NCI-H2107 treated with DMSO at 0.1 percent for 48 hours (cell line): ENCODE measurements at regions not wholly inside any gene's neighbourhood (a gene's known extent, or its start where the extent isn't known, plus 50 kb on each side); places are given as distances from the start of the nearest gene placed in this dataset.
"Not testable (repeated sequence)": the region's sequence is repeated elsewhere in the genome, so short reads cannot be mapped to it uniquely, and the experiment has no call there.

ENCODE experiments used
- DNase-seq: peaks from one replicate; lab custom pipeline; 2025; ENCODE audit not compliant: unreplicated experiment; lab: John Stamatoyannopoulos, UW

- no peak for DNase-seq
Observed at GRCh38 chr13:75180805-75181455, 301.0 kb downstream of the TBC1D4 start.

- DNase-seq, result no peak
Observed at GRCh38 chr13:75178436-75178835, 303.5 kb downstream of the TBC1D4 start.

GRCh38 chr13:75175575-75175974 lies 306.4 kb downstream of the TBC1D4 start:
- DNase-seq, result no peak

GRCh38 chr13:75175097-75175496 lies 306.9 kb downstream of the TBC1D4 start:
- DNase-seq, result not testable (repeated sequence)

GRCh38 chr13:75174481-75174880 lies 307.5 kb downstream of the TBC1D4 start:
- no peak for DNase-seq

- no peak for DNase-seq
Observed at GRCh38 chr13:75173457-75174356, 308.3 kb downstream of the TBC1D4 start.

- DNase-seq, result no peak
Observed at GRCh38 chr13:75170311-75170710, 311.7 kb downstream of the TBC1D4 start.

GRCh38 chr13:75165543-75166230 lies 316.3 kb downstream of the TBC1D4 start:
- DNase-seq, result no peak

- DNase-seq, result no peak
Observed at GRCh38 chr13:75161804-75162203, 320.2 kb downstream of the TBC1D4 start.

- no peak for DNase-seq
Observed at GRCh38 chr13:75160984-75161383, 321.0 kb downstream of the TBC1D4 start.

- DNase-seq, result no peak
Observed at GRCh38 chr13:75154331-75154730, 327.6 kb downstream of the TBC1D4 start.

- DNase-seq, result no peak
Observed at GRCh38 chr13:75153834-75154233, 328.1 kb downstream of the TBC1D4 start.

- DNase-seq, result no peak
Observed at GRCh38 chr13:75153386-75153785, 328.6 kb downstream of the TBC1D4 start.

- DNase-seq, result no peak
Observed at GRCh38 chr13:75151081-75151643, 330.8 kb downstream of the TBC1D4 start.

GRCh38 chr13:75149776-75150175 lies 332.2 kb downstream of the TBC1D4 start:
- DNase-seq, result no peak

- DNase-seq, result no peak
Observed at GRCh38 chr13:75147946-75148345, 334.0 kb downstream of the TBC1D4 start.

- DNase-seq, result no peak
Observed at GRCh38 chr13:75146436-75146835, 335.5 kb downstream of the TBC1D4 start.

- DNase-seq, result no peak
Observed at GRCh38 chr13:75145927-75146326, 336.0 kb downstream of the TBC1D4 start.

GRCh38 chr13:75139291-75139690 lies 342.7 kb downstream of the TBC1D4 start:
- no peak for DNase-seq

- no peak for DNase-seq
Observed at GRCh38 chr13:75137911-75138571, 343.9 kb downstream of the TBC1D4 start.

GRCh38 chr13:75136151-75136550 lies 345.8 kb downstream of the TBC1D4 start:
- DNase-seq, result no peak
